Panc1 (cell line): ENCODE measurements at regions not wholly inside any gene's neighbourhood (a gene's known extent, or its start where the extent isn't known, plus 50 kb on each side); places are given as distances from the start of the nearest gene placed in this dataset.

Experiments
- CTCF ChIP-seq: fragments of 450-650 bp; IDR thresholded peaks from 2 replicates; pipeline ENCODE4 v1.5.1; 2017; ENCODE audit warnings: mild to moderate bottlenecking
- REST ChIP-seq, 2 experiments: IDR thresholded peaks; 2 replicates each; pipeline ENCODE4 v1.6.1; 2011 to 2012; ENCODE audit warnings: low read depth in 2 of 2, control low read depth in 1 of 2, low read length in 1 of 2, mild to moderate bottlenecking in 1 of 2, moderate library complexity in 1 of 2; ENCODE audit not compliant: insufficient read depth in 1 of 2
- SIN3A ChIP-seq: IDR thresholded peaks from 2 replicates; pipeline ENCODE4 v1.6.1; 2012; ENCODE audit warnings: low read depth, mild to moderate bottlenecking, low read length, moderate library complexity, borderline replicate concordance; ENCODE audit not compliant: insufficient read depth

- no peak for TF ChIP-seq CTCF
- TF ChIP-seq REST (IDR thresholded peaks at IDR 0.05; ENCODE audit: insufficient read depth in 1 of 2, low read depth in 2 of 2, low read length in 1 of 2), result no peak
- TF ChIP-seq SIN3A, result no peak
These were observed 194.0 kb downstream of the HTR1A start for GRCh38 chr5:63768221-63768620.
